LNCAP (cell line): ENCODE measurements at regions not wholly inside any gene's neighbourhood (a gene's known extent, or its start where the extent isn't known, plus 50 kb on each side); places are given as distances from the start of the nearest gene placed in this dataset.

Experiments
- TF ChIP-seq, protein P1 (sequence below): fragments of 450-650 bp; IDR thresholded peaks from 2 replicates; pipeline ENCODE4 v1.5.1; 2017; ENCODE audit warnings: mild to moderate bottlenecking

GRCh38 chr10:4546931-4547330, 279.1 kb upstream of the AKR1E2 start:
- TF ChIP-seq, protein P1, sequence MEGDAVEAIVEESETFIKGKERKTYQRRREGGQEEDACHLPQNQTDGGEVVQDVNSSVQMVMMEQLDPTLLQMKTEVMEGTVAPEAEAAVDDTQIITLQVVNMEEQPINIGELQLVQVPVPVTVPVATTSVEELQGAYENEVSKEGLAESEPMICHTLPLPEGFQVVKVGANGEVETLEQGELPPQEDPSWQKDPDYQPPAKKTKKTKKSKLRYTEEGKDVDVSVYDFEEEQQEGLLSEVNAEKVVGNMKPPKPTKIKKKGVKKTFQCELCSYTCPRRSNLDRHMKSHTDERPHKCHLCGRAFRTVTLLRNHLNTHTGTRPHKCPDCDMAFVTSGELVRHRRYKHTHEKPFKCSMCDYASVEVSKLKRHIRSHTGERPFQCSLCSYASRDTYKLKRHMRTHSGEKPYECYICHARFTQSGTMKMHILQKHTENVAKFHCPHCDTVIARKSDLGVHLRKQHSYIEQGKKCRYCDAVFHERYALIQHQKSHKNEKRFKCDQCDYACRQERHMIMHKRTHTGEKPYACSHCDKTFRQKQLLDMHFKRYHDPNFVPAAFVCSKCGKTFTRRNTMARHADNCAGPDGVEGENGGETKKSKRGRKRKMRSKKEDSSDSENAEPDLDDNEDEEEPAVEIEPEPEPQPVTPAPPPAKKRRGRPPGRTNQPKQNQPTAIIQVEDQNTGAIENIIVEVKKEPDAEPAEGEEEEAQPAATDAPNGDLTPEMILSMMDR: no peak

DNA sequence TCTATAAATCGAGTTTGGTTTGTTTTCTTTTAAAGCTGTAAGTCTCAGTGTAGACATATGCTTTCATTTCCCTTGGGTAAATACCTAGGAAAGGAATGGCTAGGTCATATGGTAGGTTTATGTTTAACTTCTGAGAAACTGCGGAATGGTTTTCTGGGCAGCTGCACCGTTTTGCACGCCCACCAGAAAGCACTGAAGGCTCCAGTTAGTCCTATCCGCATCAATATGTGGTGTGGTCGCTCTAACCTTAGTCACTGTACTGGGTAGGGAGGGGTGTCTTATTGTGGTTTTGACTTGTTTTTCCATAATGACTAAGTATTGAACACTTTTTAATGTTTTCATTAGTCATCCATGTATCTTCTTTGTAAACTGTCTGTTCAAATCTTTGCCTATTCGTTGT, 279.5 kb upstream of the AKR1E2 start:
- TF ChIP-seq, protein P1: no peak

- TF ChIP-seq, protein P1: no peak
Measured at GRCh38 chr10:4545062-4545461, 280.9 kb upstream of the AKR1E2 start.

GRCh38 chr10:4543938-4544533, 282.0 kb upstream of the AKR1E2 start:
- TF ChIP-seq, protein P1: no peak

GRCh38 chr10:4541292-4541691, 284.7 kb upstream of the AKR1E2 start:
- TF ChIP-seq, protein P1: no peak

DNA sequence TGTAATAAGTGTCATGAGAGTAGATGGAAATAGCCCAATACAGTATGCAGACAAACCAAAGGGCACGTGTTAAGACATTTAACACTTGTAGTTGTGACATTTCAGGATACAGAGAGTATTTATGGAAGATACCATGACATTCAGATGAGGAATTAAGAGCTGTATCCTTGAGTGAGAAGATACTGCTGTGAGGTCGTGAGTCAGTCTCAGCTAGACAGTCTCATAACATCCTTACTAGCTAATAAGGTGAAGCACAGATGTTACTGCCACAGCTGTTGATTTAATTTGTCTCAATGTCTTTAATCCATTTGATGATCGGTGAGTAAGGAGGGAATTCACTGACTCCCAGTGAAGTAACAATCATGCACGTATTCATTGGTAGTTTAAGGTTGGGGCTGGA, 288.0 kb upstream of the AKR1E2 start:
- TF ChIP-seq, protein P1: no peak

DNA sequence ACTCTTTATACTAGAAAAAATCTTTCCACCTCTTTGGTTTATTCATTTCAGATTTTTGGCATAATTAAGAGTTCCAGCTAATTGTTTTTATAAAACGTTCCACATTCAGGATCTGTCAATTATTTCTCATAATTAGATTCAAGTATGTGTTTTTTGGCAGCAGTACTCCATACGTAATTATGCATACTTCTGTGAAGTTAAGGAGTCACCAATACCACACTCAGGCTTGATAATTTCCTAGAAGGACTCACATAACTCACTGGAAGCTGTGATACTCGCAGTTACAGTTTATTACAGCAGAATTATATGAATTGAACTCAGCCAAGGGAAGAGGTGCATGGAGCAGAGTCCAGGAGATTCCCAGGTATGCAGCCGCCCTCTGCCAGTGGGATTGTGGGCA, 290.5 kb upstream of the AKR1E2 start:
- TF ChIP-seq, protein P1: no peak

- TF ChIP-seq, protein P1: no peak
Measured at GRCh38 chr10:4533621-4534020, 292.4 kb upstream of the AKR1E2 start.
